Hematopoietic multipotent progenitor cell treated with erythropoietin and hydrocortisone succinate and interleukin-3 and kit ligand, for 17 days (in vitro differentiated cells): ENCODE measurements at regions not wholly inside any gene's neighbourhood (a gene's known extent, or its start where the extent isn't known, plus 50 kb on each side); places are given as distances from the start of the nearest gene placed in this dataset.

Experiments
- DNase-seq: peaks from one replicate; pipeline ENCODE4 v3.0.0-alpha.2; 2015; ENCODE audit warnings: low spot score

GRCh38 chr1:88001460-88001859, 672.8 kb downstream of the LMO4 start:
- DNase-seq = no peak

GRCh38 chr1:88003255-88003654, 674.6 kb downstream of the LMO4 start:
- DNase-seq = no peak

- DNase-seq = no peak
Measured at GRCh38 chr1:88009916-88010315, 674.2 kb upstream of the PKN2 start.

GRCh38 chr1:88013485-88013884, 670.6 kb upstream of the PKN2 start:
- no peak for DNase-seq

- no peak for DNase-seq
Measured at GRCh38 chr1:88014131-88014530, 669.9 kb upstream of the PKN2 start.

- no peak for DNase-seq
Measured at GRCh38 chr1:88016947-88017346, 667.1 kb upstream of the PKN2 start.

GRCh38 chr1:88021529-88021928, 662.5 kb upstream of the PKN2 start:
- DNase-seq = no peak

GRCh38 chr1:88022516-88022915, 661.6 kb upstream of the PKN2 start:
- no peak for DNase-seq

- DNase-seq = no peak
Measured at GRCh38 chr1:88029142-88029541, 654.9 kb upstream of the PKN2 start.

- no peak for DNase-seq
Measured at GRCh38 chr1:88029899-88030298, 654.2 kb upstream of the PKN2 start.

GRCh38 chr1:88035578-88035977, 648.5 kb upstream of the PKN2 start:
- no peak for DNase-seq

- DNase-seq = no peak
Measured at GRCh38 chr1:88036345-88037014, 647.6 kb upstream of the PKN2 start.

- no peak for DNase-seq
Measured at GRCh38 chr1:88039240-88039639, 644.8 kb upstream of the PKN2 start.

GRCh38 chr1:88043834-88044233, 640.2 kb upstream of the PKN2 start:
- DNase-seq = no peak

- DNase-seq = no peak
Measured at GRCh38 chr1:88052167-88052566, 631.9 kb upstream of the PKN2 start.

GRCh38 chr1:88053065-88053464, 631.0 kb upstream of the PKN2 start:
- no peak for DNase-seq

GRCh38 chr1:88056881-88057280, 627.2 kb upstream of the PKN2 start:
- no peak for DNase-seq

- DNase-seq = no peak
Measured at GRCh38 chr1:88058205-88058604, 625.9 kb upstream of the PKN2 start.

GRCh38 chr1:88060112-88060673, 623.9 kb upstream of the PKN2 start:
- no peak for DNase-seq

- no peak for DNase-seq
Measured at GRCh38 chr1:88060750-88061491, 623.2 kb upstream of the PKN2 start.

- no peak for DNase-seq
Measured at GRCh38 chr1:88061492-88062177, 622.4 kb upstream of the PKN2 start.

- DNase-seq = no peak
Measured at GRCh38 chr1:88062650-88063153, 621.4 kb upstream of the PKN2 start.

GRCh38 chr1:88063605-88064004, 620.5 kb upstream of the PKN2 start:
- DNase-seq = no peak
